SK-N-SH treated with all-trans-retinoic acid at 6 μM for 48 hours (cell line): ENCODE measurements at regions not wholly inside any gene's neighbourhood (a gene's known extent, or its start where the extent isn't known, plus 50 kb on each side); places are given as distances from the start of the nearest gene placed in this dataset.

ENCODE experiments used
- ATAC-seq: fragments of 200-7000 bp; cut with Tn5 transposase; 3 replicates; pipeline ENCODE4 v1.9.1; 2020; ENCODE audit warnings: mild to moderate bottlenecking, moderate library complexity
- ARNTL ChIP-seq: fragments of 450-650 bp; formaldehyde crosslinking; IDR thresholded peaks from 2 replicates; pipeline ENCODE4 v1.5.0; 2020; ENCODE audit warnings: low read depth, mild to moderate bottlenecking, moderate library complexity, borderline replicate concordance
- BACH2 ChIP-seq: fragments of 250-450 bp; sonication (Bioruptor Pico); IDR thresholded peaks from 2 replicates; pipeline ENCODE4 v1.9.0; 2021; ENCODE audit warnings: mild to moderate bottlenecking, borderline replicate concordance
- CSDC2 ChIP-seq: fragments of 250-450 bp; sonication (Bioruptor Pico); IDR thresholded peaks from 2 replicates; pipeline ENCODE4 v1.5.0; 2020; ENCODE audit warnings: mild to moderate bottlenecking, moderate library complexity
- CSRNP3 ChIP-seq: fragments of 250-450 bp; sonication (Bioruptor Pico); IDR thresholded peaks from 2 replicates; pipeline ENCODE4 v1.5.1; 2021; ENCODE audit warnings: mild to moderate bottlenecking, moderate library complexity
- ESRRG ChIP-seq: fragments of 250-450 bp; sonication (Bioruptor Pico); IDR thresholded peaks from 2 replicates; pipeline ENCODE4 v1.6.1; 2021; ENCODE audit warnings: mild to moderate bottlenecking
- GLIS3 ChIP-seq: fragments of 250-450 bp; sonication (Bioruptor Pico); IDR thresholded peaks from 2 replicates; pipeline ENCODE4 v1.5.0; 2020; ENCODE audit warnings: mild to moderate bottlenecking, moderate library complexity
- ISL1 ChIP-seq: fragments of 250-450 bp; sonication (Bioruptor Pico); IDR thresholded peaks from 2 replicates; pipeline ENCODE4 v2.1.2; 2022; ENCODE audit warnings: mild to moderate bottlenecking, moderate library complexity
- OSR1 ChIP-seq: fragments of 250-450 bp; sonication (Bioruptor Pico); IDR thresholded peaks from 2 replicates; pipeline ENCODE4 v1.8.0; 2022; ENCODE audit warnings: moderate library complexity, mild to moderate bottlenecking, inconsistent platforms
- PPARA ChIP-seq: fragments of 250-450 bp; sonication (Bioruptor Pico); IDR thresholded peaks from 2 replicates; pipeline ENCODE4 v1.5.0; 2020; ENCODE audit warnings: mild to moderate bottlenecking, borderline replicate concordance
- RARB ChIP-seq: fragments of 250-450 bp; sonication (Bioruptor Pico); IDR thresholded peaks from 2 replicates; pipeline ENCODE4 v1.8.0; 2021; ENCODE audit warnings: mild to moderate bottlenecking, moderate library complexity
- TCF4 ChIP-seq: fragments of 250-450 bp; sonication (Bioruptor Pico); IDR thresholded peaks from 2 replicates; pipeline ENCODE4 v1.8.0; 2021; ENCODE audit warnings: mild to moderate bottlenecking, moderate library complexity, borderline replicate concordance
- ZC3H10 ChIP-seq: fragments of 250-450 bp; sonication (Bioruptor Pico); IDR thresholded peaks from 2 replicates; pipeline ENCODE4 v1.5.1; 2021; ENCODE audit warnings: mild to moderate bottlenecking, moderate library complexity
- ZFP3 ChIP-seq: fragments of 250-450 bp; sonication (Bioruptor Pico); IDR thresholded peaks from 2 replicates; pipeline ENCODE4 v1.5.0; 2020; ENCODE audit warnings: mild to moderate bottlenecking, moderate library complexity
- ZFP30 ChIP-seq: fragments of 450-650 bp; formaldehyde crosslinking; IDR thresholded peaks from 2 replicates; pipeline ENCODE4 v1.5.0; 2022; ENCODE audit warnings: mild to moderate bottlenecking, moderate library complexity
- ZNF565 ChIP-seq: fragments of 450-650 bp; formaldehyde crosslinking; conservative IDR thresholded peaks from 2 replicates; pipeline ENCODE4 v1.5.0; 2020; ENCODE audit warnings: low read depth, mild to moderate bottlenecking, moderate library complexity
- ZNF70 ChIP-seq: fragments of 450-650 bp; formaldehyde crosslinking; IDR thresholded peaks from 2 replicates; pipeline ENCODE4 v1.5.0; 2020; ENCODE audit warnings: mild to moderate bottlenecking, moderate library complexity
- ZNF8 ChIP-seq: fragments of 450-650 bp; formaldehyde crosslinking; IDR thresholded peaks from 2 replicates; pipeline ENCODE4 v1.5.0; 2020; ENCODE audit warnings: mild to moderate bottlenecking, moderate library complexity
- TF ChIP-seq, protein P1 (sequence below): fragments of 250-450 bp; sonication (Bioruptor Pico); IDR thresholded peaks from 2 replicates; pipeline ENCODE4 v1.8.0; 2020; ENCODE audit warnings: mild to moderate bottlenecking, moderate library complexity, borderline replicate concordance
- TF ChIP-seq, protein P2 (sequence below): fragments of 250-450 bp; sonication (Bioruptor Pico); IDR thresholded peaks from 2 replicates; pipeline ENCODE4 v1.8.0; 2021; ENCODE audit warnings: low read depth, mild to moderate bottlenecking, moderate library complexity, borderline replicate concordance

DNA sequence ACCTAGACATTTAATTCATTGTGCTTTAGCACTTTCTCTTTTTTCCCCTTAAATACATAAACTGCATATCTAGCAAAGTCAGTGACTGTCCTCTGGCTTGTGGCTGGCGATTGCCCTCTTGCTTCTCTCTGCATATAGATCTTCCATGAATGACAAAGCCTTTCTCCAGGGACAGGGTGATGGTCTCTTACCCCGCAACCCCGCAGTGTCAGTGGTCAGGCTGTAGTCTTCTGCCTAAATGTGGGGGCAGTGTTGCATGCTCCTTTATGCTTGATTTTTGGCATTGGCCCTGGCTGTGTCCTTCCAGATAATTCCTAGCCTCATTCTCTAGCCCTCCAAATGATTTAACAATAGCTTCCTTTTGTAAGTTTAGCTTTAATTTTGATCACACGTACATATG, 407.8 kb downstream of the GABRB3 start:
- TF ChIP-seq CSDC2 (CRISPR knock-in tag) (no peak), ESRRG (no peak), ZNF70 (CRISPR knock-in tag) (no peak), ZFP30 (CRISPR knock-in tag) (no peak), ZFP3 (CRISPR knock-in tag) (no peak), RARB (no peak), ZC3H10 (no peak), TCF4 (CRISPR knock-in tag) (no peak)
- TF ChIP-seq, protein P1, sequence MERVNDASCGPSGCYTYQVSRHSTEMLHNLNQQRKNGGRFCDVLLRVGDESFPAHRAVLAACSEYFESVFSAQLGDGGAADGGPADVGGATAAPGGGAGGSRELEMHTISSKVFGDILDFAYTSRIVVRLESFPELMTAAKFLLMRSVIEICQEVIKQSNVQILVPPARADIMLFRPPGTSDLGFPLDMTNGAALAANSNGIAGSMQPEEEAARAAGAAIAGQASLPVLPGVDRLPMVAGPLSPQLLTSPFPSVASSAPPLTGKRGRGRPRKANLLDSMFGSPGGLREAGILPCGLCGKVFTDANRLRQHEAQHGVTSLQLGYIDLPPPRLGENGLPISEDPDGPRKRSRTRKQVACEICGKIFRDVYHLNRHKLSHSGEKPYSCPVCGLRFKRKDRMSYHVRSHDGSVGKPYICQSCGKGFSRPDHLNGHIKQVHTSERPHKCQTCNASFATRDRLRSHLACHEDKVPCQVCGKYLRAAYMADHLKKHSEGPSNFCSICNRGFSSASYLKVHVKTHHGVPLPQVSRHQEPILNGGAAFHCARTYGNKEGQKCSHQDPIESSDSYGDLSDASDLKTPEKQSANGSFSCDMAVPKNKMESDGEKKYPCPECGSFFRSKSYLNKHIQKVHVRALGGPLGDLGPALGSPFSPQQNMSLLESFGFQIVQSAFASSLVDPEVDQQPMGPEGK (CRISPR knock-in tag) = no peak
- TF ChIP-seq, protein P2, sequence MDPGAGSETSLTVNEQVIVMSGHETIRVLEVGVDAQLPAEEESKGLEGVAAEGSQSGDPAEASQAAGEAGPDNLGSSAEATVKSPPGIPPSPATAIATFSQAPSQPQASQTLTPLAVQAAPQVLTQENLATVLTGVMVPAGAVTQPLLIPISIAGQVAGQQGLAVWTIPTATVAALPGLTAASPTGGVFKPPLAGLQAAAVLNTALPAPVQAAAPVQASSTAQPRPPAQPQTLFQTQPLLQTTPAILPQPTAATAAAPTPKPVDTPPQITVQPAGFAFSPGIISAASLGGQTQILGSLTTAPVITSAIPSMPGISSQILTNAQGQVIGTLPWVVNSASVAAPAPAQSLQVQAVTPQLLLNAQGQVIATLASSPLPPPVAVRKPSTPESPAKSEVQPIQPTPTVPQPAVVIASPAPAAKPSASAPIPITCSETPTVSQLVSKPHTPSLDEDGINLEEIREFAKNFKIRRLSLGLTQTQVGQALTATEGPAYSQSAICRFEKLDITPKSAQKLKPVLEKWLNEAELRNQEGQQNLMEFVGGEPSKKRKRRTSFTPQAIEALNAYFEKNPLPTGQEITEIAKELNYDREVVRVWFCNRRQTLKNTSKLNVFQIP (CRISPR knock-in tag) = no peak
- TF ChIP-seq, all 23 proteins: peak for 0
- no peak for ATAC-seq

DNA sequence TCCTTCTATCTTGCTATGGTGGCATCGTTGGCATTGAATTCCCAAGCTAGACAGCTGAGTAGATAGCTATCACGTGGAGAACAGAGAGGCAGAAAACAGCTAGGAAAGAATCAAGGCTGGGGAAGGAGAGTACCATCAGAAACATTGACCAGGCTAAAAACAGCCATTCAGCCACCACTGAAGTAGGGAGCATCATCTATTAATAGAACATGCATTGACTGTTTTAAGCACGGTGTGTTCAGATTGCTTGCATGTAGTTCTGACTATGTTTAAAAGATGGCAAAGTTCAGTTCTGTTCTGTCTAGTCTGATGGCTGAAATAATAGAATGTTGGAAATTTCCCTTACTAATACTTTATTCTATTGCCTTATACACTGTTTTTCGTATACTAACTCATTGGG, 413.0 kb downstream of the GABRB3 start:
- ATAC-seq = no peak
- TF ChIP-seq ZNF565 (CRISPR knock-in tag) = no peak
- no peak for TF ChIP-seq ZC3H10

DNA sequence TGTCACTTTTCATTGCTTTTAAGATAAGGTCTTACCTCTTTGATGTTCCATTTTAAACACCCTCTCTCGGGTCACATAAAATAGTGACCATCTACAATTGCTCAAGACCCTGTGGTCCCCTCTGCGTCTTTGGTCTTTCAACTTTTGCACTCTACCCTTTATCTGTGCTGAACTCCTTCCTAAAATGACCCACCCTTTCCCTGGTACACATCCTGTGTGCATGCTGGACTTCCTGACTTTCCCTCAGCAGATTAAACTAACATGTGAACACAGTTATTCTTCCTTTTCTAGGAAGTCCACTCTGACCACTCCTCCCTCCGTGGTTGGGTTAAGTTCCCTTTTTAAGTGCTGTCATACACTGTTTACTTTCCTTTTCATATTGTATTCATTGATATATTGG, 414.2 kb downstream of the GABRB3 start:
- no peak for ATAC-seq
- TF ChIP-seq ESRRG = no peak
- TF ChIP-seq ISL1 (CRISPR knock-in tag) = no peak
- TF ChIP-seq TCF4 (CRISPR knock-in tag) = no peak
- TF ChIP-seq PPARA = no peak
- TF ChIP-seq ZNF565 (CRISPR knock-in tag) = no peak
- no peak for TF ChIP-seq ZNF8 (CRISPR knock-in tag)
- no peak for TF ChIP-seq ARNTL (CRISPR knock-in tag)
- no peak for TF ChIP-seq ZFP3 (CRISPR knock-in tag)
- no peak for TF ChIP-seq ZNF70 (CRISPR knock-in tag)

DNA sequence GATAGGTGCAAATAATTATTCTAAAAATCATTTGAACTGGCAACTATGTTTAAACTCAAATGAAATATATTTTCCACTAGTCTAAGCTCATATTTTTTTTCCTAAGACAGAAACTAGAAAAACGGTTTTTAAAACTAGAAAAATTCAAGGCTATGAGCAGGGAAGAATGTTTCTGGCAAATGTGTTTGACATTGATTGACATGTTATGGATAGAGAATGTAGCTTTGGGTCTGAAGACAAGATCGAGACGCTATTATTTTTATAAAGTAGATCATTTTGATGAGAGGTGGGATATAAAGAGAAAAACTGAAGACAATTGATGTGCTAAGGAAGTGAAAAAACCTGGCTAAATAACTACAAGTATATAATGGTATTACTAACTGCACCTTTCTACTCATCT, 415.2 kb downstream of the GABRB3 start:
- ATAC-seq = no peak
- TF ChIP-seq PPARA (no peak), ESRRG (no peak), RARB (no peak)

- ATAC-seq = no peak
- no peak for TF ChIP-seq CSDC2 (CRISPR knock-in tag)
These were observed 417.3 kb downstream of the GABRB3 start for GRCh38 chr15:26355472-26356074.

- no peak for ATAC-seq
- TF ChIP-seq BACH2 (CRISPR knock-in tag) (no peak), GLIS3 (no peak), CSRNP3 (CRISPR knock-in tag) (no peak), ZNF70 (CRISPR knock-in tag) (no peak), ZNF565 (CRISPR knock-in tag) (no peak), ZFP3 (CRISPR knock-in tag) (no peak), ISL1 (CRISPR knock-in tag) (no peak), OSR1 (CRISPR knock-in tag) (no peak), PPARA (no peak), TCF4 (CRISPR knock-in tag) (no peak), ZFP30 (CRISPR knock-in tag) (no peak)
- TF ChIP-seq, protein P2 (CRISPR knock-in tag) = no peak
- TF ChIP-seq, protein P1 (CRISPR knock-in tag) = no peak
These were observed 420.0 kb downstream of the GABRB3 start for GRCh38 chr15:26352909-26353308.
